Activated CD4-positive, alpha-beta T cell treated with anti-CD3 and anti-CD28 coated beads, Interleukin-2, amount 10 ng/mL, durations not matched to agents 7 days and 5 days (primary cell): ENCODE measurements at regions not wholly inside any gene's neighbourhood (a gene's known extent, or its start where the extent isn't known, plus 50 kb on each side); places are given as distances from the start of the nearest gene placed in this dataset.

ENCODE experiments used
- CTCF ChIA-PET: fragments of 350-600 bp; sonication (Branson Sonifier 250); formaldehyde crosslinking; loops from one replicate; lab custom pipeline; 2021; ENCODE audit warnings: antibody characterized with exemption; lab: Charles Lee
- POLR2A ChIA-PET: fragments of 350-600 bp; sonication (Branson Sonifier 250); formaldehyde crosslinking; loops from one replicate; lab custom pipeline; 2021; ENCODE audit warnings: antibody characterized with exemption; lab: Charles Lee
- DNase-seq: peaks from one replicate; pipeline ENCODE4 v3.0.0-alpha.2; 2020
- H3K27ac Mint-ChIP-seq: one replicate; pipeline ENCODE4 v1.8.0; 2021; ENCODE audit warnings: mild to moderate bottlenecking, moderate library complexity, mixed read lengths
- H3K27me3 Mint-ChIP-seq: one replicate; pipeline ENCODE4 v1.8.0; 2021; ENCODE audit warnings: mixed read lengths
- H3K36me3 Mint-ChIP-seq: one replicate; pipeline ENCODE4 v1.8.0; 2021; ENCODE audit warnings: low read depth, mixed read lengths
- H3K4me1 Mint-ChIP-seq: one replicate; pipeline ENCODE4 v1.8.0; 2021; ENCODE audit warnings: mixed read lengths
- H3K4me3 Mint-ChIP-seq: one replicate; pipeline ENCODE4 v1.8.0; 2021; ENCODE audit warnings: mild to moderate bottlenecking, moderate library complexity, mixed read lengths
- H3K9me3 Mint-ChIP-seq: one replicate; pipeline ENCODE4 v1.8.0; 2021; ENCODE audit warnings: mixed read lengths

GRCh38 chr5:133905424-133905823 is 63.0 kb downstream of the C5orf15 start:
- Mint-ChIP-seq H3K27me3 (no peaks in the 10 kb centered on the region), H3K4me3 (no peak overlapping the region), H3K36me3 (no peaks in the 10 kb centered on the region), H3K27ac (no peak overlapping the region), H3K9me3 (no peaks in the 10 kb centered on the region), H3K4me1 (no peaks in the 10 kb centered on the region)
- ChIA-PET POLR2A (no interaction called here), CTCF (interaction anchor here (0.6 to 0.8 kb wide), 2 partner anchors 49 to 832 kb away, joined by 4 to 5 read pairs; no protein-coding TSS in a partner anchor)
- DNase-seq: no peak

- no peak overlapping the region for H3K27ac Mint-ChIP-seq
- no peaks in the 10 kb centered on the region for H3K36me3 Mint-ChIP-seq
- no peak overlapping the region for H3K4me3 Mint-ChIP-seq
- no peaks in the 10 kb centered on the region for H3K27me3 Mint-ChIP-seq
- ChIA-PET CTCF (no interaction called here), POLR2A (no interaction called here)
- no peaks in the 10 kb centered on the region for H3K4me1 Mint-ChIP-seq
- no peak for DNase-seq
- no peaks in the 10 kb centered on the region for H3K9me3 Mint-ChIP-seq
These were observed 63.8 kb downstream of the C5orf15 start for GRCh38 chr5:133904641-133905040.

GRCh38 chr5:133902511-133903118 is 65.8 kb downstream of the C5orf15 start:
- ChIA-PET CTCF (interaction anchor here (1.2 to 1.4 kb wide), 2 partner anchors 9 to 13 kb away, joined by 3 read pairs; no protein-coding TSS in a partner anchor), POLR2A (no interaction called here)
- no peaks in the 10 kb centered on the region for H3K36me3 Mint-ChIP-seq
- no peaks in the 10 kb centered on the region for H3K4me1 Mint-ChIP-seq
- no peak for DNase-seq
- H3K27ac Mint-ChIP-seq: no peak overlapping the region
- H3K27me3 Mint-ChIP-seq: no peaks in the 10 kb centered on the region
- H3K9me3 Mint-ChIP-seq: no peaks in the 10 kb centered on the region
- no peak overlapping the region for H3K4me3 Mint-ChIP-seq

GRCh38 chr5:133900534-133901270 is 67.7 kb downstream of the C5orf15 start:
- Mint-ChIP-seq H3K4me3 (no peak overlapping the region), H3K36me3 (no peaks in the 10 kb centered on the region), H3K27me3 (no peaks in the 10 kb centered on the region), H3K27ac (no peak overlapping the region), H3K4me1 (no peaks in the 10 kb centered on the region), H3K9me3 (no peaks in the 10 kb centered on the region)
- ChIA-PET CTCF (no interaction called here), POLR2A (no interaction called here)
- DNase-seq: no peak

- ChIA-PET CTCF (no interaction called here), POLR2A (no interaction called here)
- DNase-seq: no peak
- Mint-ChIP-seq H3K27ac (no peak overlapping the region), H3K36me3 (no peaks in the 10 kb centered on the region), H3K9me3 (no peaks in the 10 kb centered on the region), H3K4me1 (no peaks in the 10 kb centered on the region), H3K4me3 (no peak overlapping the region), H3K27me3 (peaks cover 2% of the 10 kb centered on the region)
These were observed 68.9 kb downstream of the C5orf15 start for GRCh38 chr5:133899506-133899905.

- POLR2A ChIA-PET: no interaction called here
- no peak for DNase-seq
- H3K27me3 Mint-ChIP-seq: peaks cover 2% of the 10 kb centered on the region
- CTCF ChIA-PET: no interaction called here
- H3K4me3 Mint-ChIP-seq: no peak overlapping the region
- no peaks in the 10 kb centered on the region for H3K36me3 Mint-ChIP-seq
- H3K9me3 Mint-ChIP-seq: no peaks in the 10 kb centered on the region
- no peak overlapping the region for H3K27ac Mint-ChIP-seq
- no peaks in the 10 kb centered on the region for H3K4me1 Mint-ChIP-seq
These were observed 70.0 kb downstream of the C5orf15 start for GRCh38 chr5:133898440-133898839.

GRCh38 chr5:133897431-133897830 is 71.0 kb downstream of the C5orf15 start:
- DNase-seq: no peak
- Mint-ChIP-seq H3K27ac (no peak overlapping the region), H3K9me3 (no peaks in the 10 kb centered on the region), H3K27me3 (peaks cover 2% of the 10 kb centered on the region), H3K4me1 (no peaks in the 10 kb centered on the region), H3K4me3 (no peak overlapping the region), H3K36me3 (no peaks in the 10 kb centered on the region)
- POLR2A ChIA-PET: no interaction called here
- CTCF ChIA-PET: no interaction called here

GRCh38 chr5:133896873-133897272 is 71.6 kb downstream of the C5orf15 start:
- H3K4me3 Mint-ChIP-seq: no peak overlapping the region
- H3K36me3 Mint-ChIP-seq: no peaks in the 10 kb centered on the region
- H3K27me3 Mint-ChIP-seq: peaks cover 2% of the 10 kb centered on the region
- ChIA-PET CTCF (no interaction called here), POLR2A (no interaction called here)
- no peaks in the 10 kb centered on the region for H3K4me1 Mint-ChIP-seq
- DNase-seq: no peak
- H3K27ac Mint-ChIP-seq: no peak overlapping the region
- no peaks in the 10 kb centered on the region for H3K9me3 Mint-ChIP-seq

- Mint-ChIP-seq H3K27me3 (peaks cover 2% of the 10 kb centered on the region), H3K36me3 (no peaks in the 10 kb centered on the region), H3K9me3 (no peaks in the 10 kb centered on the region), H3K27ac (no peak overlapping the region), H3K4me1 (no peaks in the 10 kb centered on the region), H3K4me3 (no peak overlapping the region)
- CTCF ChIA-PET: no interaction called here
- DNase-seq: no peak
- POLR2A ChIA-PET: no interaction called here
These were observed 72.2 kb downstream of the C5orf15 start for GRCh38 chr5:133895979-133896845.

- H3K4me3 Mint-ChIP-seq: no peak overlapping the region
- H3K27ac Mint-ChIP-seq: no peak overlapping the region
- H3K4me1 Mint-ChIP-seq: no peaks in the 10 kb centered on the region
- H3K36me3 Mint-ChIP-seq: no peaks in the 10 kb centered on the region
- DNase-seq: no peak
- peaks cover 2% of the 10 kb centered on the region for H3K27me3 Mint-ChIP-seq
- ChIA-PET CTCF (interaction anchor here (2.1 kb wide), 1 partner anchor 25 kb away, joined by 5 read pairs; no protein-coding TSS in a partner anchor), POLR2A (no interaction called here)
- H3K9me3 Mint-ChIP-seq: no peaks in the 10 kb centered on the region
These were observed 74.3 kb downstream of the C5orf15 start for GRCh38 chr5:133894143-133894542.

- Mint-ChIP-seq H3K9me3 (no peaks in the 10 kb centered on the region), H3K36me3 (no peaks in the 10 kb centered on the region), H3K4me3 (no peak overlapping the region), H3K27ac (no peak overlapping the region), H3K4me1 (no peaks in the 10 kb centered on the region), H3K27me3 (peaks cover 2% of the 10 kb centered on the region)
- POLR2A ChIA-PET: interaction anchor here (0.6 kb wide), 1 partner anchor 29 kb away, joined by 3 read pairs; no protein-coding TSS in a partner anchor
- DNase-seq: no peak
- CTCF ChIA-PET: interaction anchor here (1.1 to 2.1 kb wide), 2 partner anchors 10 to 23 kb away, joined by 3 to 5 read pairs; no protein-coding TSS in a partner anchor
These were observed 75.7 kb downstream of the C5orf15 start for GRCh38 chr5:133892774-133893173.

GRCh38 chr5:133892306-133892705 is 76.1 kb downstream of the C5orf15 start:
- H3K9me3 Mint-ChIP-seq: no peaks in the 10 kb centered on the region
- no peaks in the 10 kb centered on the region for H3K4me1 Mint-ChIP-seq
- ChIA-PET CTCF (interaction anchor here (2.1 kb wide), 1 partner anchor 23 kb away, joined by 5 read pairs; no protein-coding TSS in a partner anchor), POLR2A (no interaction called here)
- H3K27me3 Mint-ChIP-seq: peaks cover 2% of the 10 kb centered on the region
- no peak overlapping the region for H3K4me3 Mint-ChIP-seq
- H3K27ac Mint-ChIP-seq: no peak overlapping the region
- no peak for DNase-seq
- H3K36me3 Mint-ChIP-seq: no peaks in the 10 kb centered on the region

- Mint-ChIP-seq H3K4me3 (no peak overlapping the region), H3K27ac (no peak overlapping the region), H3K4me1 (no peaks in the 10 kb centered on the region), H3K9me3 (no peaks in the 10 kb centered on the region), H3K36me3 (no peaks in the 10 kb centered on the region), H3K27me3 (peaks cover 2% of the 10 kb centered on the region)
- no peak for DNase-seq
- CTCF ChIA-PET: no interaction called here
- POLR2A ChIA-PET: no interaction called here
These were observed 77.0 kb downstream of the C5orf15 start for GRCh38 chr5:133891390-133891789.
